ENCODE measurements at regions not wholly inside any gene's neighbourhood (a gene's known extent, or its start where the extent isn't known, plus 50 kb on each side); places are given as distances from the start of the nearest gene placed in this dataset.

DNA sequence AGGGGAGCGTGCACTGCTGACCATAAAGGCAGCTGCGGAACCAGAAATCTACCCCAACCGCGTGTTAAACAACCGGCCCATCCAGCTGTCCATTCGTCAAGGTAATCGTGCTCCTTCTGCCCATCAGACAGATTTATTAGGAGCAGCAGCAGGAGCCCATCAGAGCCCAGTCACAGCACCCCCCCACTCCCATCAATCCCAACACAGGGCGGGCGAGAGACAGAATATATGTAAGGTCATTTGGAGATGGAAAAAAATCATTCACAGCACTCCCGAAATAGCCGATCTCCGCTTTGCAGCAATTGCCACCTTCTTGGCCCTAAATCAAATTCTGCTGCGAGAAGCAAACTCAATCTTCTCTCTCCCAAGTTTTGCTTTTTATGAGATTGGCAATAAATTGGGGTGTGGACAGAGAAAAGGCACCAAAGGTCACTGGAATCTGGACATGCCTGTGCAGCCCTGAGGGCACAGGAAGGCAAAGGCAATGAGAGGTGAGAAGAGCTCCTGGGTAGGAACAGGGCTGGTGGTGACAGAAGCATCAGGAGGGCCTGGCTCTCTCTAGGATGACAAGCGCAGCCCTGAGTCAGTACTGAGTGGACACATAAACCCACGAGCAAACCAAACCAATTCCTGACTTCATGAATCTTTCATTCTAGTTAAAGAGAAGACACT lies 145.0 kb upstream of the ZMIZ1 start:
- DNase-seq (ENCODE audit: extremely low spot score): no peak
- ChIA-PET CTCF (interaction anchor here (2.4 kb wide), 1 partner anchor 10 kb away, joined by 7 read pairs; no protein-coding TSS in a partner anchor), POLR2A (no interaction called here)
- TF ChIP-seq CTCF (IDR thresholded peaks at IDR 0.05; ENCODE audit: control extremely low read depth, extremely low read depth, low read depth, missing control alignments): no peak

GRCh38 chr10:78924319-78925003 lies 144.3 kb upstream of the ZMIZ1 start:
- no peak for TF ChIP-seq CTCF (IDR thresholded peaks at IDR 0.05; ENCODE audit: control extremely low read depth, extremely low read depth, low read depth, missing control alignments)
- POLR2A ChIA-PET: no interaction called here
- DNase-seq (ENCODE audit: extremely low spot score): no peak
- CTCF ChIA-PET: interaction anchor here (2.4 kb wide), 1 partner anchor 10 kb away, joined by 7 read pairs; no protein-coding TSS in a partner anchor

DNA sequence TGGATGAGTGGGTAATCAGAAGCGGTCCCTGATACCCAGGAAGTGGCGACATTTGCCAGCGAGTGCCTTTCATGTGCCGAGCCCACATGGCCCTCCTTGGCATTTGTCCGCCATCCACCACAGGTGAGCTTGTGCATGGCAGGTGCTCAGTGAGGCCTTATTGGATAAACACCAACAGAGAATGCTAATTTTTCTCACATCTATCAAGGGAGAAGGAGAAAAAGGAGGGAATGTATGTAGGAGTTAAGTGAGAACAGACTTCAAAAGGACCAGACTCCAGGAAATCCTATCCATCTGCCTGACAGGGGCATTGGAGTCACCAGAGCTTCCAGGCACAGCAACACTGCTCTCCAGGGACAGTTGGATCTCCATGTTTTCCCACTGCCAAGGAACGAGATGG lies 143.5 kb upstream of the ZMIZ1 start:
- ChIA-PET CTCF (interaction anchor here (1.2 to 2.4 kb wide), 2 partner anchors 10 to 11 kb away, joined by 3 to 7 read pairs; no protein-coding TSS in a partner anchor), POLR2A (no interaction called here)
- no peak for TF ChIP-seq CTCF (IDR thresholded peaks at IDR 0.05; ENCODE audit: control extremely low read depth, extremely low read depth, low read depth, missing control alignments)
- DNase-seq (ENCODE audit: extremely low spot score): no peak

DNA sequence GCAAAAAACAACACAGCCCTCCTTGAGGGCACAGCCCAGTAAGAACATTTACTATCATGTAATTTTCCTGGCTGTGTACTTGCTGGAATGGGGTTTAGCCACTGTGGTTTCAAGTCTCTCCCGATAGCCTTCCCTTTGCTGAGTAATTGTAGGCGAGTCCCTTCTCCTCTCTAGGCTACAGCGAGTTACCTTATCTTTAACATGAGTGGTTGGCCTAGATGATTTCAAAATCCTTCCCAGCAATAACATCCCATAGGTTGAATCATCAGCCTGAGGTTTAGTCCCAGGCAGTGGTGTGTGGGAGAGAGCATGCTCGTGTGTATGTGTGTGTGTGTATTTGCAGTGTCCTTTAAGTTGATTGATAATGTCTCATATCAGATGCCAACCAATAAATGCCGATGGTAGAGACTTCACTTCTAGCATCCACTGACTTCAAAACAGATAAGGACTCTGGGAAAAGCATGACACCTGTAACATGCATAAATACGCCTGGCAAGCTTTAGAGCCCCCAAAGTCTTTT lies 142.9 kb upstream of the ZMIZ1 start:
- POLR2A ChIA-PET: no interaction called here
- DNase-seq (ENCODE audit: extremely low spot score): no peak
- no peak for TF ChIP-seq CTCF (IDR thresholded peaks at IDR 0.05; ENCODE audit: control extremely low read depth, extremely low read depth, low read depth, missing control alignments)
- CTCF ChIA-PET: interaction anchor here (1.2 to 2.4 kb wide), 2 partner anchors 9 to 12 kb away, joined by 3 to 7 read pairs; no protein-coding TSS in a partner anchor

DNA sequence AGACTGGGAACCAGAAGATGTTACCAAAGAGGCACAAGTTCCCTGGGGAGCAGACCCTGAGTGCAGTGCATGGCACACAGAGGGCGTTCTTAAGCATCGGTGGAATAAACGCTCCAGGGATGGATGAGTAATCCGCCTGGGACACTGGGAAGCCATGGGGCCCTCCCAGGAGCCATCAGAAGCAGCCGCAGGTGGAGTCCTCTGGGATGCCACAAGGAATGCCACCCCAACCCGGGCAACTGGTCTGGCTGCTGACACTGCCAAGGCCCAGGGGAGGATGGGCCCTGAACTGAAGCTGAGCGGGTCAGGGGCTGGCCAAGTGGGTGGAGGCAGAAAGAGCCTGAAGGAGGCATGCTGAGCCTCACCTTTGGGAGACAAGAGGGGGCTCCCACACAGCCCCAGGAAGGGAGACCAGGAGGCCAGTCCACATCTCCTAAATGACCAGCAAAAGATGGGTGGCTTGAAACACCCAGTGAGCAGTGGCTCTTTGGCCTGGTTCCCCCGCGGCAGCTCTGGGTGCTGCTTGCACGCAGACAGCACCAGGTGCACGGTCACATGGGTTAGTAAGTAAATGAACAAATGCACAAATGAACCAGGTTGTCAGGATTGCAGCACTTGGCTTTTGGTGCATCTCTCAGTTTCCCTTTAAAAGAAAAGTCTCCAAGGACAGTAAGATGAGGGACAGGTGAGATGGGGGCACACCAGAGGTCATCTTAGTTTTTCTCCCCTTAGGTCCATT lies 141.3 kb upstream of the ZMIZ1 start:
- TF ChIP-seq CTCF (IDR thresholded peaks at IDR 0.05; ENCODE audit: control extremely low read depth, extremely low read depth, low read depth, missing control alignments): no peak
- CTCF ChIA-PET: no interaction called here

DNA sequence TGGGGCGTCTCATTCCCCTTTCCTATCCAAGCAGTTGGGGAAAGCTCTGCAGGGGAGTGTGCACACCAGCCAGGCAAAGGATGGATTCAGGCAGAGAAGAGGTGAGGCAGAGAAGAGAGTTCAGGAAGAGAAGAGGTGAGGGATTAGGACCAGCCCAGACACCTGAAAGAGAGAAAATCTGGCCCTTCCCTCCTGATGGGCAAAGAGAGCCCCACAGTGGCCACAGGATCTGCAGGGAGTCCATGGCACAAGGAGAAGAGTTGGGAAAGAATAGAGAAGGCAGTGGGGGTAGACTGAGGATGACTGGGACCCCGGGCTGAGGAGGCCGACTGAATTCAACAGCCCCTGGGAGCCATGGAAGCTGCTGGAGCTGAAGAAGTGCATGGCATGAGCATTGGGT lies 140.4 kb upstream of the ZMIZ1 start:
- DNase-seq (ENCODE audit: extremely low spot score): no peak
- ChIA-PET CTCF (no interaction called here), POLR2A (no interaction called here)
- TF ChIP-seq CTCF (IDR thresholded peaks at IDR 0.05; ENCODE audit: control extremely low read depth, extremely low read depth, low read depth, missing control alignments): no peak

More for the DNA sequence above, 141.3 kb upstream of the ZMIZ1 start:
- POLR2A ChIA-PET: no interaction called here
- no peak for DNase-seq (ENCODE audit: extremely low spot score)

Data from GM10248 (cell line).